ENCODE measurements at regions not wholly inside any gene's neighbourhood (a gene's known extent, or its start where the extent isn't known, plus 50 kb on each side); places are given as distances from the start of the nearest gene placed in this dataset.

- H3K36me3 Mint-ChIP-seq, result no peaks in the 10 kb centered on the region
- H3K4me3 Mint-ChIP-seq, result no peak overlapping the region
- CTCF ChIA-PET, result no interaction called here
- no peak overlapping the region for H3K27ac Mint-ChIP-seq
- H3K9me3 Mint-ChIP-seq, result no peaks in the 10 kb centered on the region
- POLR2A ChIA-PET, result no interaction called here
- H3K27me3 Mint-ChIP-seq, result peaks cover 1% of the 10 kb centered on the region
- H3K4me1 Mint-ChIP-seq (ENCODE audit: low read depth), result no peaks in the 10 kb centered on the region
- intact Hi-C loops (cut with micrococcal nuclease), result no loop called here
- DNase-seq, result no peak
Observed at GRCh38 chr12:114275086-114275485, 130.9 kb downstream of the TBX5 start.

DNA sequence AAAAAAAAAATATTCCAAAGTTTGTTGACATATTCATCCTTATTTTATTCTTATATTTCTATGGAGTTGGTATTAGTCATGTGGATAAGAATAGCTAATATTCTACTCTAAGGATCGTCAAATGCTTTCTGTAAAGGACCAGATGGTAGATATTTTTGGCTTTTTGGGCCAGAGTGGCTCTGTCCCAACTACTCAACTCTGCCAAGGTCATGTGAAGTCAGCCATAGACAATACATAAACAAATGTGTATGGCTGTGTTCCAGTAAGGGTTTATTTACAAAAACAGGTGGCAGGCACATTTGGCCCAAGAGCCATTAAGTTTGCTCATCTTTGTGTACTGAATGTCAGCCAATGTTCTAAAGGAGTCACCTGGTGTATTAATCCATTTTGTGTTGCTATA lies 131.8 kb downstream of the TBX5 start:
- H3K36me3 Mint-ChIP-seq, result no peaks in the 10 kb centered on the region
- H3K27me3 Mint-ChIP-seq, result peaks cover 4% of the 10 kb centered on the region
- no peak for DNase-seq
- no peak overlapping the region for H3K27ac Mint-ChIP-seq
- no peaks in the 10 kb centered on the region for H3K4me1 Mint-ChIP-seq (ENCODE audit: low read depth)
- ChIA-PET CTCF (no interaction called here), POLR2A (no interaction called here)
- intact Hi-C loops (cut with micrococcal nuclease), result no loop called here
- no peak overlapping the region for H3K4me3 Mint-ChIP-seq
- H3K9me3 Mint-ChIP-seq, result no peaks in the 10 kb centered on the region

DNA sequence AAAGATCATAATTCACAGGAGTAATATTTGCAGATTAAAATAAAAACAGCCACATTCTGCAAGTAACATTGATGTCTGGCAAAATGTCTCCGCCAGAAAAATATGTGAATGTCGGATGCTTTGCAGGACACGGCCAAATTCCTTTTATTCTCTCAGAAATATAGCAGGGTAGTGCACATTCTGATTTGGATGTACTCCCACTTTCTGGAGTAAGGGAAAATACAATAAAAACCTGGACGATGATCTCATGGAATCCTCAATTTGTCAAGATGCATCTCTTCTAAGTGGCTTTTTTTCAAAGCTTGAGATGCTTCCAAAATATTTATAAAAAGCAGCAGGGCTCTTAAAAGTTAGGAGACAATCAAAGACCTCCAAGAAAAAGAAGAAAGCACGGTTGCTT lies 133.3 kb downstream of the TBX5 start:
- Mint-ChIP-seq H3K9me3 (no peaks in the 10 kb centered on the region), H3K27me3 (peaks cover 5% of the 10 kb centered on the region), H3K27ac (no peak overlapping the region), H3K36me3 (no peaks in the 10 kb centered on the region), H3K4me1 (ENCODE audit: low read depth) (no peaks in the 10 kb centered on the region), H3K4me3 (no peak overlapping the region)
- DNase-seq, result no peak
- ChIA-PET POLR2A (no interaction called here), CTCF (no interaction called here)
- intact Hi-C loops (cut with micrococcal nuclease), result no loop called here

GRCh38 chr12:114272071-114272470 lies 133.9 kb downstream of the TBX5 start:
- no peak for DNase-seq
- H3K4me3 Mint-ChIP-seq, result no peak overlapping the region
- no peaks in the 10 kb centered on the region for H3K36me3 Mint-ChIP-seq
- H3K9me3 Mint-ChIP-seq, result no peaks in the 10 kb centered on the region
- H3K27ac Mint-ChIP-seq, result no peak overlapping the region
- no peaks in the 10 kb centered on the region for H3K4me1 Mint-ChIP-seq (ENCODE audit: low read depth)
- intact Hi-C loops (cut with micrococcal nuclease), result no loop called here
- peaks cover 5% of the 10 kb centered on the region for H3K27me3 Mint-ChIP-seq
- CTCF ChIA-PET, result no interaction called here
- POLR2A ChIA-PET, result no interaction called here

GRCh38 chr12:114269153-114269552 lies 136.8 kb downstream of the TBX5 start:
- peaks cover 3% of the 10 kb centered on the region for H3K27me3 Mint-ChIP-seq
- H3K4me1 Mint-ChIP-seq (ENCODE audit: low read depth), result no peaks in the 10 kb centered on the region
- H3K9me3 Mint-ChIP-seq, result no peaks in the 10 kb centered on the region
- ChIA-PET CTCF (no interaction called here), POLR2A (no interaction called here)
- H3K36me3 Mint-ChIP-seq, result no peaks in the 10 kb centered on the region
- intact Hi-C loops (cut with micrococcal nuclease), result no loop called here
- no peak for DNase-seq
- H3K4me3 Mint-ChIP-seq, result no peak overlapping the region
- no peak overlapping the region for H3K27ac Mint-ChIP-seq

- Mint-ChIP-seq H3K9me3 (no peaks in the 10 kb centered on the region), H3K36me3 (no peaks in the 10 kb centered on the region)
- no peak for DNase-seq
Observed at GRCh38 chr12:114266536-114266935, 139.4 kb downstream of the TBX5 start.

DNA sequence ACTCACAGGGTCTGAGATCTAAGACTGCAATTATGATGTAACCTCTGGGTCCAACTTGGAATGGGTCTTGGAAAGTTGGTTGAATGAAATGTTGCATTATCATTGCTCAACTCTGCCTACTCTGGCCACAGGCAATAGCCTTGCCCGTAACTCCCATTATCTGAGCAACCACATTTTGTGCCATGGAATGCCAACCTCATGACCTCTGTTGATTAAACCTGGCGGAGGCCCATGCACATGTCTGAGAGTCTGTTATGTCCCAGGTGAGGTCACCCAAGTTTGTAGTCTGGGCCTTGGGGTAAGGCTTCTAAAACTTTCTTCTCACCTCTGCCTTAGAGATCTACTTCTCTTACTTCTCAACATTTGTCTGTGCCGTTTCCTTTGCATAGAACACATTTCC lies 140.9 kb downstream of the TBX5 start:
- DNase-seq, result no peak
- Mint-ChIP-seq H3K4me1 (ENCODE audit: low read depth) (no peaks in the 10 kb centered on the region), H3K9me3 (no peaks in the 10 kb centered on the region), H3K36me3 (no peaks in the 10 kb centered on the region), H3K4me3 (no peak overlapping the region), H3K27me3 (peaks cover 3% of the 10 kb centered on the region), H3K27ac (no peak overlapping the region)
- POLR2A ChIA-PET, result no interaction called here
- CTCF ChIA-PET, result no interaction called here
- intact Hi-C loops (cut with micrococcal nuclease), result no loop called here

More at GRCh38 chr12:114266536-114266935, 139.4 kb downstream of the TBX5 start:
- POLR2A ChIA-PET, result no interaction called here
- Mint-ChIP-seq H3K4me3 (no peak overlapping the region), H3K27ac (no peak overlapping the region), H3K4me1 (ENCODE audit: low read depth) (no peaks in the 10 kb centered on the region), H3K27me3 (peaks cover 3% of the 10 kb centered on the region)
- intact Hi-C loops (cut with micrococcal nuclease), result no loop called here
- CTCF ChIA-PET, result no interaction called here

DNA sequence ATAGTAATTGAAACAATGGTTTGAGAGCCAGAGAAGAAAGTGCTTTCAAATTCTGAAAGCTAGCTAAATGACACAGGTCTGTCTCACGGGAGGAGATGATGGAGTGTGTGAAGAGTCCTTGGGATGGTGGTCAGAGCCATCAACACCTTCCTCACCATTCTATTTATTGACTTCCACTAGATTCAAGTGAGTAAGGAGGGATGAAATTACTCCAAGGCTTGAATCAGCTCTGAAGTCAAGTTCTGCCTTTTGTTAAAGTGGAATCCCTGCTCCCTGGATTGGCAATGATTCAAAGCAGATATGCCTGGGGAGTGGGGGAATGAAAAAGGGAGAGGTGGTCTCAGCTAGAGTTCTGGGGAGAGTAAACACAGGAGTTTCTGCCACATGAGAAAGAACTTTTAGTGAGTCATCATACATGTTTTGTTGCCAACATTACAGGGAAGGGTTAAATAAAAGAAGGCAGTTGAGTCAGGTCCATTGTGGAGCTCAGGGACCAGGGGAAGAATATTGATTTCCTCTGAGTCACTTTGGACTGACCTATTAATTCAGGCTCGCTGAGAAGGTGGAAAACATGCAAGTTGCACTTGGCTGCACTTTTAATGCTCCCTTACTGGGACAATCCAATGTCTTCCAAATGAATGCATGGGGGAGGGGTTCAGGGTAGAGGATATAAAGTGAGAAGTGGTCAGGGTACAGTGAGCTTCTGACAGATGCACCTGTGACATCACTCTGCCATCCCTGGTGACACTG lies 142.7 kb downstream of the TBX5 start:
- intact Hi-C loops (cut with micrococcal nuclease), result no loop called here
- H3K4me3 Mint-ChIP-seq, result no peak overlapping the region
- DNase-seq, result no peak
- no peaks in the 10 kb centered on the region for H3K27me3 Mint-ChIP-seq
- POLR2A ChIA-PET, result no interaction called here
- H3K27ac Mint-ChIP-seq, result no peak overlapping the region
- CTCF ChIA-PET, result no interaction called here
- no peaks in the 10 kb centered on the region for H3K4me1 Mint-ChIP-seq (ENCODE audit: low read depth)
- H3K9me3 Mint-ChIP-seq, result no peaks in the 10 kb centered on the region
- no peaks in the 10 kb centered on the region for H3K36me3 Mint-ChIP-seq

DNA sequence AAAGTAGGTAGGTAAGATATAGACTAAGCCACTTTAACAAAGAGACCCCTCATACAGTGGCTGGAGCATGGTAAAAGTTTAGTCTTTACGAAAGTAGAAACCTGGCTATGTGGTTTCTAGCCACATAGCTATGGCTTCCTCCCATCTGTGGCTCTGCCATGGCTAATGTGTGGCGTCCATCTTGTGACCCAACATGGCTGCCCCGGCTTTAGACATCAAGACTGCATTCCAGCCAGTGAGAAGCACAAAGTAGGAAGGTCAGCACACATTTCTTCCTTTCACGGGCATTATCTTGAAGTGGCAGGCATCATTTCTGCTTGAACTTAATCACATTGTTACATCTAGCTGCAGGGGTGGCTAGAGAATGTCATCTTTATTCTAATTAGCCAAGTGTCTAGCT lies 148.3 kb downstream of the TBX5 start:
- no peak overlapping the region for H3K4me3 Mint-ChIP-seq

DNA sequence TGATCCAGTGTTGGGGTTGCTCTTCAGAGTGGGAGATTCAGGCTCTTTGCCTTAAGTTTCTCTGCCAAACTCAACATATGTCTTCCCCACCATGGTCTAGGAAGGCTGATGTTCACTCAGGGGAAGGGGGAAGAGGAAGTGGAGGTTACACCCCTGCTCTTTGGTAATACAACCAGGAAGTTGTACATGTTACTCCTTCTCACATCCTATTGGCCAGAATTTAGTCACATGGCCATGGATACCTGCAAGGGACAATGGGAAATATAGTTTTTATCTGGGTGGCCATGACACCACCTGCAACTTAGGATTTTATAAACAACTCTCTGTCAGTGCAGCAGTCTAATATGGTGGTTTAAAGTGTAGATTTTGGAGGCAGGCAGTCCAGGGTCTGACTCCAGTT lies 150.9 kb downstream of the TBX5 start:
- H3K4me3 Mint-ChIP-seq, result no peak overlapping the region
- ChIA-PET CTCF (no interaction called here), POLR2A (no interaction called here)
- no peak overlapping the region for H3K27ac Mint-ChIP-seq
- H3K9me3 Mint-ChIP-seq, result no peaks in the 10 kb centered on the region
- no peaks in the 10 kb centered on the region for H3K36me3 Mint-ChIP-seq
- intact Hi-C loops (cut with micrococcal nuclease), result no loop called here
- H3K4me1 Mint-ChIP-seq (ENCODE audit: low read depth), result no peaks in the 10 kb centered on the region
- H3K27me3 Mint-ChIP-seq, result no peaks in the 10 kb centered on the region
- no peak for DNase-seq

More for the DNA sequence above, 148.3 kb downstream of the TBX5 start:
- Mint-ChIP-seq H3K27ac (no peak overlapping the region), H3K27me3 (no peaks in the 10 kb centered on the region), H3K9me3 (no peaks in the 10 kb centered on the region), H3K4me1 (ENCODE audit: low read depth) (no peaks in the 10 kb centered on the region), H3K36me3 (no peaks in the 10 kb centered on the region)
- intact Hi-C loops (cut with micrococcal nuclease), result no loop called here
- DNase-seq, result no peak
- ChIA-PET POLR2A (no interaction called here), CTCF (no interaction called here)

- no peak for DNase-seq
- ChIA-PET POLR2A (no interaction called here), CTCF (no interaction called here)
- H3K36me3 Mint-ChIP-seq, result no peaks in the 10 kb centered on the region
- H3K27ac Mint-ChIP-seq, result no peak overlapping the region
- H3K27me3 Mint-ChIP-seq, result no peaks in the 10 kb centered on the region
- H3K4me3 Mint-ChIP-seq, result no peak overlapping the region
- H3K9me3 Mint-ChIP-seq, result no peaks in the 10 kb centered on the region
- H3K4me1 Mint-ChIP-seq (ENCODE audit: low read depth), result no peaks in the 10 kb centered on the region
- intact Hi-C loops (cut with micrococcal nuclease), result no loop called here
Observed at GRCh38 chr12:114253976-114254778, 151.8 kb downstream of the TBX5 start.

DNA sequence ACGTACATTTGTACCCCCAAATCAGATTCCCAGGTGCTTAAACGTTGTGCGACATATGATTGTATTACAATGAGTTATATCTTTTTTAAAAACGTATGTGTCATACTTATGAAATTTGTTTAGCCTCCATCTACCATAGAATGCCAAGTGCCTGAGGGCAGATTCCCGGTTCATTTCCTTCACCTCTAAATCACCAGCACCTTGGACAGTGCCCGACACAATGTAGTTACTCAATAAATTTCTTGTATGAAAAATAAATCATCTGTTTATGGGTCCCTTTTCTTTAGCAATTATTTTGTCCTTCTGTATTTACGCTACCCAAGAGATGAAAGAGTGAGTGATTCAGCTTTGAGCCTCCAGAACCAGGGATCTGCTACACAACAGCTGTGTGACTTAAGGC lies 157.4 kb downstream of the TBX5 start:
- no peak for DNase-seq
- Mint-ChIP-seq H3K4me1 (ENCODE audit: low read depth) (no peaks in the 10 kb centered on the region), H3K27me3 (peaks cover 3% of the 10 kb centered on the region), H3K4me3 (no peak overlapping the region), H3K9me3 (no peaks in the 10 kb centered on the region), H3K36me3 (no peaks in the 10 kb centered on the region), H3K27ac (no peak overlapping the region)
- intact Hi-C loops (cut with micrococcal nuclease), result no loop called here
- CTCF ChIA-PET, result no interaction called here
- POLR2A ChIA-PET, result no interaction called here

- no peak overlapping the region for H3K4me3 Mint-ChIP-seq
- H3K27me3 Mint-ChIP-seq, result peaks cover 3% of the 10 kb centered on the region
- H3K9me3 Mint-ChIP-seq, result peaks cover 8% of the 10 kb centered on the region
- no peak for DNase-seq
- H3K36me3 Mint-ChIP-seq, result no peaks in the 10 kb centered on the region
- CTCF ChIA-PET, result no interaction called here
- intact Hi-C loops (cut with micrococcal nuclease), result no loop called here
- H3K27ac Mint-ChIP-seq, result no peak overlapping the region
- POLR2A ChIA-PET, result no interaction called here
- no peaks in the 10 kb centered on the region for H3K4me1 Mint-ChIP-seq (ENCODE audit: low read depth)
Observed at GRCh38 chr12:114245555-114245954, 160.4 kb downstream of the TBX5 start.

All from activated CD4-positive, alpha-beta memory T cell treated with anti-CD3 and anti-CD28 coated beads for 36 hours (primary cell).